ENCODE measurements at regions not wholly inside any gene's neighbourhood (a gene's known extent, or its start where the extent isn't known, plus 50 kb on each side); places are given as distances from the start of the nearest gene placed in this dataset.
A peak's percentile ranks its signal among the peaks of the same experiment; 100 is the strongest.

DNA sequence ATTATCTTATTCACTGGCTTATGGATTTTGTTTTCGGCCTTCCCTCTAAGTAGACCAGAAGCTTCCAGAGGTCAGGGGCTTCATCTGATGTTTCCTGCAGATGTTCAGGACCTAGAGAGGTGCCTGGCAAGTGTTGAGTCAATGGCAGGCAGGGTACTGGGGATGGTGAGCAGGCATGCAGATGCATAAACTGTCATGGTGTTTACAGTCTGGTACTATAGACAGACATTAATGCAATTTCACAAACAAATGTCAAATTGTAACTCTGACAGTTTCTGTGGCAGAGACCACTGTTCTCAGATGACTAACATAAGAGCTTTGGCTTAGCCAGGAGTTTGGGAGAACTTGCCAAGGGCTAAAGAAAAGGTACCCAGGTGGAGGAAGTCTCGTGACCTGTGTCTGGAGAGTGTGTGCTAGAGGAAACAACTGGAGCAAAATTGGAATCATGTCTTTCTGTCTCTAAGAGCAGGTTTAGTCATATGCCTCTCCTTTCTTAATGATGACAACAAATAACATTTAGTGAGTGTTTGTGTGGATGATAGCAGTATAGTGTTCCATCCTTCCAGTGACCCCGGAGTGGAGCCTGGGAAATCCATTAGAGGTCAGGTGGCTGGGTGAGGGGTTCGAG, 53.7 kb upstream of the TRAK1 start:
- no peak for DNase-seq

DNA sequence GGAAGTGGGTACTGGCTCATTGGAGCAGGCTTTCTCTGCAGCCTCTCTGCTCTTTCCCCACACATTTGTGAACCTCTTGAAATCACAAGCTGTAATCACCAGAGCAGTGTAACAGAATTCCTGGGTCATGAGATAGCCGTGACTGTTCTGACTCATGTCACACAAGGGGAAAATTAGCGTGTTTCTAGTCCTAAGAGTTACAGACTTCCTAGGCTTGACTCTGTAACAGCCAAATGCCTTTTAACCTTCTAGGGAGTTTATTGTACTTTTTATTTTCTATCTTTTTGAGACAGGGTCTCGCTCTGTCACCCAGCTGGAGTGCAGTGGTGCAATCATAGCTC, 54.7 kb upstream of the TRAK1 start:
- no peak for DNase-seq

DNA sequence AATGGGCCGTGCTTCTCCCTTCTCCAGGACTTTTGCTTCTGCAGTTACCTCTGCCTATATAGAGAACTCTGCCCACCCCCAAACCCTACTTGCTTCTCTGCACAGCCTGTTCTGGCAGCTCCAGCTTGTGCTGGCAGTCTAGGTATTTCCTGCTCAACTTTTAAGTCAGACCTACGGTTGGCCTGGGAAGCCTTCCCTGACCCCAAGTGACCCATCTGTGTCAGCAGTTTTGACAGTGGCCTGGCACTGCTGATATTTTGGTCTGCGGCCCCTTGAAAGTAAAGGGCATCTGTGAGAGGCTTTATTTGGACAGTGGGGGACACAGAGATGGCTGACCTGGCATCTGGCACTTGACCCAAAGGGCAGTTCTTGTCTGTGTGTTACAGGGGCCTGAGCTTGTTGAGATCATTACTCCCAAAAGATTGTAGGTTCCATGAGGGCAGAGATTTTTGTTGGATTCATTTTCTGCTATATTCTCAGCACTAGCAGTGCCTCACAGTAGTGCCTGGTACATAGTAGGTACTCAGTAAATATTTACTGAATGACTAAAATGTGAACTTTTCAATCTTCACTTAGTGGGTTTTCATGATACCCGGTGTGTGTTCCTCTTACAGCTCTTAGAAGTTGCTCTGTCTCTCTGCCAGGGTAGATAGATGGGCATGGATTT, 55.2 kb upstream of the TRAK1 start:
- DNase-seq, result no peak

DNA sequence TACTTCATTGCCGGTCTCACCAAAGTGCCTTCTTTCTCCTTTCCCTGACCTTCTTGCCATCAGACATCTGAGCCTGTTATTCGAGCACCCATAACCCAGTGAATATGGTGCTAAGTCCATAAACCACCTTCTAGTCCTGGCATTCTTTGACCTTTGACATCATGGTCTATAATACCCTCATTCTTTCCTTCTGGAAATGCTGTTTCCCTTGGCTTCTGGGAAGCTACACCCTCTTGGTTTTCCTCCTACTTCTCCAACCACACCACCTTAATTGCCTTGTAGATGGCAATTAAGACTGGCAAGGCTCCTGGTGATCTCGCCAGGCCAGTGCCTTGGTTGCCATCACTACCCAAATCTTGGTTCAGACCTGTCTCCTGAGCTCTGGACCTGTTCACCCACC, 56.1 kb upstream of the TRAK1 start:
- no peak for DNase-seq

DNA sequence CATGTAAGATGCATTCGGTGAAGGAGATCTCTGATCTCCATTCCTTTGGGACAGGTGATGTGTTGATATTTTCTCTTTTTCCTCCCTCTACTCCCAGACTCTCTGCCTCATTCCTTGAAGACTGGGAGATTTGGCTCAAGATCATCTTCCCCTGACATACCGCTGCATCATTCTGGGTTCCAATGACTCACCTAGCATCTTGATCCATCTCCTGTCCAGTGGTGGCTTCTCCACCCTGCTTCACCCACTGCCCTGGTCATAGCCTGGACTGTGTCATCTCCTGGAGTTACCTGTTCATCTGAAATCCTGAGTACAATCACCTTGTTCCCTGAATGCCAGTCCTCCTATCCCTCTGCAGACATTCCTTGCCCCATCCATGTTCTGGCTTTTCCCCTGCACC, 57.4 kb upstream of the TRAK1 start:
- no peak for DNase-seq

DNA sequence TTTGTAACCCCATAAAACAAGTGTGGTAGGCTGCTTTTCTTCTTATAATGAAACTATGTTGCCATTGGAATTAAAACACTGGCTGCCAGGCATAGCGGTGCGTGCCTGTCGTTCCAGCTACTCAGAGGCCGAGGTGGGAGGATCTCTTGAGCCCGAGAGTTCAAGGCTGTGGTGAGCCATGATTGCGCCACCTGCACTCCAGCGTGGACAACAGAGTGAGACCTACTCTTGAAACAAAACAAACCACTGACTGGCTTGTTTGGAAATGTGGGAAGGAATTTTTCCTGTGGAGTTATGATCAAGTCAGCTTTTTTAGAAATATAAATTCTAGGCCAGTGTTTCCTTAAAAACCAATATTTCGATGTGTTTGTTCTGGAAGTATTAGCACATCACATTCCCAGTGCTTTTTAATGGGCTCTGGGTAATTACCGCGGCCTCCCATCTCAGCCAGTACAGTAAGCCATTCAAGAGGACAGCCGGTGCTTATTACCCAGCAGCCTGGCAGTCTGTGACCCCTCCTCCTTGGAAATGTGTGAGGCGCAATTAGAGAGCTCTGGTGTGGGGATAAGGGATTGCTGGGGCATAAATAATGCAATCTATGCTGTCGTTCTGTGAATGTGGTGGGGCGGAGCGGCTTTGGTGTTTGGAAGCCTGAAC, 58.3 kb upstream of the TRAK1 start:
- DNase-seq, result peak; percentile 55

DNA sequence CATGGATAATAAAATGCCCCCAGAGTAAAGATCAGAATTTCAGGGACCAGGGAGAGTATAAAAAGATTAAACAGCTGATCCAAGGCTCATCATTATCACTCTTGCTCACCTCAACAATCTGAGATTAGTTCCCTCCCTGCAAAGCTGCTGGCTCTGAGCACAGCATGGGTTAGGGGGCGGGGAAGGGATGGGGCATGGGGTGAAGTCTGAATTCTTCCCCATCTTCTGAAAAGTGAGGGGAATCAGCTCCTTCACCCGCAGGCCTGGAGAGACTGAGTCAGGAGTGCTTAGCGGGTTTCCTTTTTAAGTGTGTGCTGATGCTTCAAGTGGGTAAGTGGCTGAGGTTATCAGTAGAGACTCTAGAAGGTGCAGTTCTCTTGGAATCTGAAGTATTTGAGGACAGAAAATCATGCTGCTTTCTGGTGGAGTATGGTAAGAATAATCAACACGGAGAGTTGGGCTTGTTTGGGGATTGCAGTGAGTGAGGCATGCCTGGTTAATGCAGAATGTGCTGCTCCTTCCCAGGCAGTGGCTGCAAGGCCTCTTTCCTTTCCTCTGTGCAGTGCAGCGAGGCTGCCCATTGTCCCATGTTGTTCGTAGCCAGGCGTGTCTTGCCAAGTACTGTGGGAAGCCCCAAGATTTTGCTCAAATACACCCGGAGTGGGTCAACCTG, 59.2 kb upstream of the TRAK1 start:
- no peak for DNase-seq

DNA sequence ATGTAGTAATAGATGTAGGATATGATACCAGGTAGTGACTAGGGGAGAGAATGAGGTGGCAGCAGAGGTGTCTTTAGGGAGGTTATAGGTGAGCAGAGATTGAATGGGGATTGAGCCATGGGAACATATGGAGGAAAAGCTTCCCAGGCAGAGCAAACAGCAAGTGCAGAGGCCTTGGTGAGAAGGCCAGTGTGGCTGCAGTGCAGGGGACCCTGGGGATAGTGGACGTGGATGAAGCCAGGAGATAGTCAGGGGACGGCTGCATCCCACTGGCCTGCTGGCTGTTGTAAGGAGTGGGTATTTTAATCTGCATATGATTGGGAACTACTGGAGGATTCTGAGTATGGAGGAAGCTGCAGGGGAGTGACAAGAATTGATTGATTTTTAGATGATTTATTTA, 62.7 kb upstream of the TRAK1 start:
- DNase-seq, result no peak

DNA sequence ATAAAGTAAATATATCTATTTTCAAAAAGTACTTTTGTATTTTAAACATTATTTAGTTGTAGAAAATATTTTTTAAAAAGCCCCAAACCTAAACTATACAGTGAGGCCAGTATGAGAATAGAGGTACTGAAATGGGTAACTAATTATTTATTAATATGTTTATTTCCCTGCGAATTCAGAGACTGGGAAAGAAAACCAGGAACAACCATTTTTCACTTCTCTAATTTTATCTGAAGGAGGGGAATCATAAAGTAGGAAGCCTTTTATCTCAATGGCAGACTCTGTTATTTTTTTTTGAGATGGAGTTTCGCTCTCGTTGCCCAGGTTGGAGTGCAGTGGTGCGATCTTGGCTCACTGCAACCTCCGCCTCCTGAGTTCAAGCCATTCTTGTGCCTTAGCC, 63.6 kb upstream of the TRAK1 start:
- DNase-seq, result no peak

DNA sequence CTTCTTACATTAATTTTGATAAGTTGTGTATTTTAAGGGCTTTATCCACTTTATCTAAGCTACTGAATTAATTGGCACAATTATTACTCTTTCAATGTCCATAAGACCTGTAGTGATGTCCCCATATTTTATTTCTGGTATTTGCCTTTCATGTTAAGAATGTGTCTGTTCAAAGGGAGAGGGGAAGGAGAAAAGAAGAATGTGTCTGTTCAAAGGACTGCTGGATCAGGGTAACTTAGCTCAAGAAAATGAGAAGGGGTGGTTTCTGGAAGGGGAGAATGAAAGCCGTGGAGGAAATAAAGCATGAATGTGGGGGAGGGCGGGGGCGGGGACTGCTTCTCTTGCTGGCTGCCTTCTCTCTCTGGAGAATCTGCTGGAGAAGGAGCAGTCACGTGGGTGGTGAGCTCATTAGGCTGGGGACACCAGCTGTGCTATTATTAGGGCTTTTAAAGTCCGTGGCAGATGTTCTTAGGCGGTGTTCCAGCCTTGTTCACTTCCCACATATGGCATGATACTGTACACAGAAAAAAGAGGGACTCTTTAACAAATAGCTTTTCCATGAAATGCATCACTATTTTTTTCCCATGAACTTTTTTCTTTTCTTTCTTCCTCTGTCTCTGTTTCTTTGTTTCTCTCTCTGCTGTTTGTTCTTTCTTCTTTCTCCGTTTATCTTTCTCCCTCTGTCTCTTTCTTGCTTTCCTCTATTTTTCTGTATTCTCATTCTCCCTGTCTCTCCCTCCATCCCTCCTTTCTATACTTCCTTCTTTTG, 63.7 kb upstream of the ULK4 start:
- peak; percentile 72 for DNase-seq

DNA sequence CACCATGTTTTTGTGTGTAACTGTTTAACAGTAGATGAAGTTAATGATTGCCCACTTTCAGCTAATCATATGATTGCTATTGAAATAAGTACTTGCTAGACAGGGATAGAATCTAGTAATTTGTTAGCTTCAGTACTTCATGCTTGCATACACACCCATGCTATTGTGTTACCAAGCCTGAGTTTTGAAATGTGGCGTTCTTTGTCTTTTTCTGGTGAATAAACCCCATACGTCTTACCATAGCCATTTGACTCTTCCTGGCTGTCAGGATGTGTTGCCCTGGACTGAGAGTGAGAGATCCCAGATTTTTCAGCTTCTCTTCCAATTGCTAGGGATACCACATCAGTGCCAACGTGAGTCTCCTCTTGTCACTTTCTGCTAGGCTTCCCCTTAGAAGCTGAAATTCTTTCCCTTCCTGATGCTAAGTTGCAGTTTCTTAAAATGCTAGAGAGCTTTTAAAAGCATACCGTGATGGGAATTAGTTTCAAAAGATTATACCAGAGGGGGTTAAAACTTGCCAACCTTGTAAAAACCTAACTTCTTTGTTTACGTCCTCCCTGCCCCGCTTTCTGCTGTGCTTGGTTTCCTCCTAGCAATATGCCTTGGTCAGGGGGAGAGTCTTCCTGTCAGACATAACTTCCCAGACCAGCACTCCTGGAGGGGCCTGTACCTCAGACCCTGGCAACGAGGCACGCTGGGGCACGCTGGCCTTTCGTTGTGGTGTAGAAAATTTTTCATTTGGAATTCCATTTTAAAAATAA, 62.9 kb upstream of the ULK4 start:
- DNase-seq, result peak; percentile 57

DNA sequence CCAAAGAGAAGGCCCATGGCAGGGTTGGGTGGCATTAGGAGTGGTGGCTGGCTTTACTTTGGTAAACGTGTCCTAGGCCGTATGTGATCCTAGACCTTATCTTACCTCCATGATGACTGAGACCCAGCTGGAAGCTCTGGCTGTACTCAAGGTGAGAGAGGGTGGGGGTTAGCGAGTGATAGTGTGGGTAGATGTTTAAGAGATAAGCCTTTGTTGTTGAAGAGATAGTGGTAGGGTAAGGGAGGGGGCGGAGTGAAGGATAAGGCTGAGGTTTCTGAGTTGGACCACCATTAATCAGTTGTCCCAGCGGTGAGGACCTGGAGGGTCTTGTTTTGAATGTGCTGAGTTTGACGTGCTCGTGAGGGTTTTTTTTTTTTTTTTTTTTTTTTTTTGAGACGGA, 61.5 kb upstream of the ULK4 start:
- DNase-seq, result no peak

DNA sequence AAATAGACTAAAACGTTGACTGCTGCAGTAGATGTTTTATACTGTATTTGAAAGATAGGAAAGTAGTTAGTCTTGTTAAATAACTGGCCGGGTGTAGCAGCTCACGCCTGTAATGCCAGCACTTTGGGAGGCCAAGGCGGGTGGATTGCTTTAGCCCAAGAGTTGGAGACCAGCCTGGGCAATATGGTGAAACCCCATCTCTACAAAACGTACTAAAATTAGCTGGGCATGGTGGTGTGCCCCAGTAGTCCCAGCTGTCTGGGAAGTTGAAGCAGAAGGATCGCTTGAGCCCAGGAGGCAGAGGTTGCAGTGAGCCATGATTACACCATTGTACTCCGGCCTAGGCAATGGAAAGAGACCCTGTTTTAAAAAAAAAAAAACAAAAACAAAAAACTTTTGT, 60.5 kb upstream of the ULK4 start:
- no peak for DNase-seq

DNA sequence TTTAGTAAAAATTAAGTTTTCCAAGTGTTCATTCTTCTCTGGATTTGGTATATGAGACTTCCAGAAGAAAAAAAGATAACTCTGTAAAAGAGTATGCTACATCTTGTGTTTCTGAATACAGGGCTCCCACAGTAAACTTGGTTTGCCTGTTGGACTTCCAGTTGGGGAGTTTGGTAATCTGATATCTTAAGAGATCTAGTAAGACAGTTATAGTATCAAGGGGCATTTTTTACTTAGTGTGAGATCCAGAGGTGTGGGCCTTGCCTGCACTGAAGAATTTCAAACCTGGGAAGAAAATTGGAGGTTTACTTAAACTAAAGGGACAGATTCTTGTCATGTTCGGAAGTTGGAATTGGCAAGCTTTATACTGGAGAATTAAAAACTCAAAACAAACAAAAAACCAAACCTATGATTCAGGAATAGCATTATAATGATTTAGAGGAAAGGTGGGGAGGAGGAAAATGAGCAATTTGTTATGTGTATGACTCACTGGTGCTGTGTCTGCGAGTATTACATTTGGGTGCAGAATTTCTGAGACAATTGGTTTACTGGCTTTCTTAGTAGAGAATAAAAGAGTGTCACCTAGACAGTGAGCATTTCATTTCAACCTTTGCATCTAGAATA, 58.9 kb upstream of the ULK4 start:
- DNase-seq, result no peak

DNA sequence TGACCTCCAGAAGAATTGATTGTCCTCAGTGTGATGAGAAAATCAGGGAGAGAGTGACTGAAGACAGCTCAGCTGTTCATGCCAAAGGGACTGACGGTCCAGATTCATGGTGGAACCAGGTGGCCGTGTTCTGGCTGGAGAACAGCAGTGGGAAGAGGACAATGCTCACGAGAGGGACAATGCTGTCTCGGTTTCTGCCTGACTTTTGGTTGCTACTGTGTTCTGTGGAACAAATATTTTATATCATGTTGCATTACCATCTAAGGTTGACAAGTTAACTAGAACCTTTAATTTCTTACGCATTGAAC, 58.0 kb upstream of the ULK4 start:
- no peak for DNase-seq

DNA sequence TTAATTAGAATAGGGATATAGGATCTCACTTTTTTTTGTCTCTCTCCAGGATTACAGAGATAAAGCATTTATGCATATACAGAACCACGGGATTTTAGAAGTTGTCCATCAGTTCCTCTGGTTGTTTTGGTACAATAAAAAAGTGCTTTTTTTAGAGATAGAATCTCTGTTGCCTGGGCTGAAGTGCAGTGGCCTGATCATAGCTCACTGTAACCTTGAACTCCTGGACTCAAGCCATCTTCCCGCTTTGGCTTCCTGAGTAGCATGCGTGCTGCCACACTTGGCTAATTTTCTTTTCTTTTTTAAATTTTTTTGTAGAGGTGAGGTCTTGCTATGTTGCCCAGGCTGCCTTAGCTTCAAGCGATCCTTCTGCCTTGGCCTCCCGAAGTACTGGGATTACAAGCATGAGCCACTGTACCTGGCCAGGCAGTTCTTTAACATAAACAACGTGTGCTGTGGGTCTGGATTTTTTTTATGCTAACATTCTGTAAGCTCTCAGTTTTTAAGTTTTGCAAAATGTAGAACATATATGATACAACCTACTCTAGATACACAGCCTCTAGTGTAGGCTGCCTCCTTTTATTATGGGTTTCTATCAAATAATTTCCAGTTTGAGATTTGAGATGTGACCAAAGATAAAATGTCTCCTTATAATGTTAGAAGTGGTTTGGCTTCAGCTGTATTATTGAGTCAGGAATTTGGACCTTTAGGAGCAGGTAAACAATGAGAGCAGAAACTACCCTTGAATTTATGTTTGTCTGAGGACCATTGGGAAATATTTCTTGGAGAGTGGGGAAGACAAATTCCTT, 57.4 kb upstream of the ULK4 start:
- DNase-seq, result no peak

DNA sequence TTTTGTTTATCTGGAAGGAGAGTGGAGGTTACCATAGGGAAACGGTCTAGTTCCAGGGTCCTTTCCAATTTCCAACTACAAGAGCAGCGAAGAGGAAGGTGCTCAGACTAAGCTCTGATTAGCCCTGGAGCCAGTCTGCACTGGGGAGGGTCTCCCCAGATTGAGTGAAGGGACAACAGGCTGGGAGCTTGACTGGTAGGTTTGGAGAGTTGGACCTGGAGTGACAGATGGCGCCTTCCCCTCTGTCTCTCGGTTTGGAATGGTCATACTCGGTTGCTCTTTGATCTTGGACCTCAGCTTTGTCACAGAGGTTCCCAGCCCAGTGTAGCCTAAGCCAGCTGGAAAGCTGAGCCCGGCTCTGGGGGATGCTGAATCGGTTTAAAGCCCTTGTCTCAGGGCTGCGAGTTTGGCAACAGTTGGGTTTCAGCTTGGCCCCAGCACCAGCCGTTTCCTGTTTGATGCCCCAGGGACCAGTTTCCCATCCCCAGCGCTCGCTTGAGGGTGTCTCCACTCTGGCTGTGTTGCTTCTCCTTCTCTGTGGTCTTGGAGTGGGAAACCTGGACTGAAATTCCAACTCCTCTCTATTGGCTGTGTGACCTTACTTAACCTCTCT, 53.1 kb upstream of the ULK4 start:
- DNase-seq, result peak; percentile 62

DNA sequence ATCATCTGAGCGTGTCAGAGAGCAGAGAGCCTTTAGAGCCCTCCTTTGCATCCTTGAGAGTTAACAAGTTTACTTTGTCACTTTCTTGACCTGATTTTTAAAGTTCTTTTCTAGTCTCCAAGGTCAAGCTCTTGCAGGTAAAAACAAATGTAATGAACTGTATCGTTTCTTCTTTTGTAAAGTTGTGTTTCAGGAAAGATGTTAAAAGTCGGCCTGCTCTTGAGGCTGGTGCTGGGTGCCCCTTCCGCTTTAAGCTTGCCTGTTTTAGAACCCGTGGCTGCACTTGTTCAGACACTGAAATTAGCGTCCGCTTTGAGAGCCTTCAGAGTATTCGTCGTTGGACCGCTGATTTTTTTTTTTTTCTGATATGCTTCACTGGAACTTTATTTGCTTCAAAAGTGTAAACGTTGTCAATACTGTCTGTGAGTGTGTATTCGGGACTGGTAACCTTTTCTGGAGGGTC, 52.6 kb upstream of the ULK4 start:
- DNase-seq, result no peak

DNA sequence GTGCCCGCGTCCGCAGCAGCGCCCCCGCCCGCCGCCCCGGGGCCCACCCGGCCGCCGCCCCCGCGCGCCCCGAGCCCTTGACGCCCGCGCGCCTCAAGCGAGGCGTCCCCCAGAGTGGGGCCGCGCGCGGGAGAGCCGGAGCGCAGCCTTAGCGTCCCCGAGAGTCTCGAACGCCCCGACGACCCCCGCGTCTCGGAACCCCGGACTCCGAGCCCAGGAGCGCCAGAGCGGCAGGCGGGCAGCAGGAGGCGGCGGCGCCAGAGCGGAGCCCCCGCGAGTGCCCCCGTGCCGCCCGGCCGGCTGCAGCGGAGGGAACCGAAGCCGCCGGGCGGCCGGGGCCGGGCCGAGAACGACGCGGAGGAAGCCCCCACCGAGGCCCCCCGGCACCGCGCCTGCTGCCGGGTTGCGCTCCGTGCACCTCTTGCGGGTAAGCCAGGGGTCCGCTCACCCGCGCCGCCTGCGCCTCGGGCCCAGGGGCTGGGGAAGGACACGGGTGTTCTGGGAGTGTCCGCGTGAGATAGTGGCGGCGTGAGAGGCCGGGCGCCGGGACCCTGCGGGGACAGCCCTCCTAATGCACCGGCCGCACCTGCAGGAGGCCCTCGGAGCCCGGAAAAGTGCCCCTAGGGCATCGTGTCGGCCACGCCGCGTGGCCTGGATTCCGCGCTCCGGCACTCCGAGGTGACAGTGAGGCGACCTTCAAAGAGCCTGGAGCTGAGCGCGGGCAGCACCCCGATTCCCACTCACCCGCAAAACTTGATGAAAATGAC, 52.0 kb upstream of the ULK4 start:
- peak; percentile 83 for DNase-seq
